HG03280 (cell line): ENCODE measurements at regions not wholly inside any gene's neighbourhood (a gene's known extent, or its start where the extent isn't known, plus 50 kb on each side); places are given as distances from the start of the nearest gene placed in this dataset.

ENCODE experiments used
- ATAC-seq: cut with Tn5 transposase; IDR thresholded peaks from one replicate; pipeline ENCODE4 v1.9.1; 2021; ENCODE audit warnings: mild to moderate bottlenecking, moderate library complexity; ENCODE audit not compliant: unreplicated experiment

- ATAC-seq: no peak
These were observed 150.5 kb upstream of the NAV2 start for GRCh38 chr11:19562156-19562555.

- no peak for ATAC-seq
These were observed 151.6 kb upstream of the NAV2 start for GRCh38 chr11:19561011-19561410.

- ATAC-seq: no peak
These were observed 152.5 kb upstream of the NAV2 start for GRCh38 chr11:19560156-19560555.

- no peak for ATAC-seq
These were observed 152.9 kb upstream of the NAV2 start for GRCh38 chr11:19559746-19560145.

GRCh38 chr11:19558189-19558986 lies 154.2 kb upstream of the NAV2 start:
- ATAC-seq: no peak

GRCh38 chr11:19557720-19558140 lies 154.9 kb upstream of the NAV2 start:
- no peak for ATAC-seq

- no peak for ATAC-seq
These were observed 155.5 kb upstream of the NAV2 start for GRCh38 chr11:19557185-19557584.

GRCh38 chr11:19555266-19555665 lies 157.4 kb upstream of the NAV2 start:
- no peak for ATAC-seq

GRCh38 chr11:19553683-19554333 lies 158.8 kb upstream of the NAV2 start:
- ATAC-seq: peak; percentile 55

- ATAC-seq: no peak
These were observed 159.9 kb upstream of the NAV2 start for GRCh38 chr11:19552656-19553260.

GRCh38 chr11:19552161-19552560 lies 160.5 kb upstream of the NAV2 start:
- ATAC-seq: no peak

GRCh38 chr11:19551457-19551856 lies 161.2 kb upstream of the NAV2 start:
- ATAC-seq: no peak

GRCh38 chr11:19547044-19547443 lies 165.6 kb upstream of the NAV2 start:
- no peak for ATAC-seq

GRCh38 chr11:19546325-19546724 lies 166.3 kb upstream of the NAV2 start:
- no peak for ATAC-seq

GRCh38 chr11:19541521-19542049 lies 171.1 kb upstream of the NAV2 start:
- no peak for ATAC-seq

GRCh38 chr11:19539861-19540260 lies 172.8 kb upstream of the NAV2 start:
- ATAC-seq: no peak

GRCh38 chr11:19537803-19538453 lies 174.7 kb upstream of the NAV2 start:
- no peak for ATAC-seq

- ATAC-seq: no peak
These were observed 176.5 kb upstream of the NAV2 start for GRCh38 chr11:19536131-19536530.

- no peak for ATAC-seq
These were observed 182.1 kb upstream of the NAV2 start for GRCh38 chr11:19530505-19530904.

GRCh38 chr11:19526119-19526518 lies 186.5 kb upstream of the NAV2 start:
- no peak for ATAC-seq

GRCh38 chr11:19525714-19526113 lies 186.9 kb upstream of the NAV2 start:
- no peak for ATAC-seq
